A549 (cell line): ENCODE measurements at regions not wholly inside any gene's neighbourhood (a gene's known extent, or its start where the extent isn't known, plus 50 kb on each side); places are given as distances from the start of the nearest gene placed in this dataset.

ENCODE experiments used
- ATAC-seq, 2 experiments: fragments of 200-7000 bp in 1 of 2; fragments of >200 bp in 1 of 2; cut with Nextera tagmentation in 1 of 2; cut with Tn5 transposase in 1 of 2; 3 replicates each; pipeline versions ENCODE4 v1.8.0 to v1.9.1; 2018 to 2020; ENCODE audit warnings: mild to moderate bottlenecking in 1 of 2, moderate library complexity in 1 of 2
- CTCF ChIA-PET: fragments of 300-600 bp; sonication (Branson Sonifier 250); formaldehyde crosslinking; extraction: SDS; loops from one replicate; lab custom pipeline; 2021; ENCODE audit warnings: antibody characterized with exemption, inconsistent platforms; lab: Yijun Ruan, JAX
- POLR2A ChIA-PET: fragments of 350-600 bp; formaldehyde crosslinking; extraction: SDS; loops from one replicate; lab custom pipeline; 2021; ENCODE audit warnings: antibody characterized with exemption, inconsistent platforms; lab: Yijun Ruan, JAX
- DNase-seq, 2 experiments: peaks; one replicate each; pipeline versions ENCODE4 v3.0.0 to v3.0.0-alpha.2; 2011 to 2016; ENCODE audit warnings: low read depth in 1 of 2, low spot score in 1 of 2
- FAIRE-seq: peaks from 2 replicates; lab custom pipeline; 2011; peaks lifted over from hg19 to GRCh38; lab: Jason Lieb, UNC
- H3K27ac ChIP-seq, 2 experiments: fragments of >200 bp; sonication (Bioruptor Twin); formaldehyde crosslinking; 3 replicates each; pipeline ENCODE4 v1.5.1; 2016 to 2017
- H3K4me1 ChIP-seq: fragments of >200 bp; sonication (Bioruptor Twin); formaldehyde crosslinking; 3 replicates; pipeline ENCODE4 v1.6.1; 2016
- H3K4me2 ChIP-seq: fragments of >200 bp; sonication (Bioruptor Twin); formaldehyde crosslinking; 3 replicates; pipeline ENCODE4 v1.6.1; 2016
- H3K4me3 ChIP-seq: fragments of >200 bp; sonication (Bioruptor Twin); formaldehyde crosslinking; 3 replicates; pipeline ENCODE4 v1.5.1; 2016
- H3K9me3 ChIP-seq: fragments of >200 bp; sonication (Bioruptor Twin); formaldehyde crosslinking; 3 replicates; pipeline ENCODE4 v1.6.1; 2016
- CEBPB ChIP-seq, 2 experiments: fragments of >200 bp in 1 of 2; sonication (Bioruptor Twin) in 1 of 2; formaldehyde crosslinking in 1 of 2; IDR thresholded peaks; 2 replicates each; pipeline ENCODE4 v1.6.1; 2012 to 2016
- CHD4 ChIP-seq: fragments of 200-600 bp; sonication (generic); IDR thresholded peaks from 2 replicates; pipeline ENCODE4 v1.6.1; 2016; ENCODE audit warnings: antibody characterized with exemption, mild to moderate bottlenecking, borderline replicate concordance
- E2F6 ChIP-seq: IDR thresholded peaks from 2 replicates; pipeline ENCODE4 v1.6.1; 2012; ENCODE audit warnings: low read depth, borderline replicate concordance
- EHMT2 ChIP-seq: fragments of 200-600 bp; sonication (generic); IDR thresholded peaks from 2 replicates; pipeline ENCODE4 v1.6.1; 2016; ENCODE audit warnings: antibody characterized with exemption, low read depth, mild to moderate bottlenecking, moderate library complexity
- FOSL2 ChIP-seq, 2 experiments: fragments of 450-650 bp in 1 of 2; fragments of >200 bp in 1 of 2; sonication (Bioruptor Twin) in 1 of 2; formaldehyde crosslinking; IDR thresholded peaks; 2 replicates each; pipeline versions ENCODE4 v1.5.0 to v1.6.1; 2016 to 2020; ENCODE audit warnings: mild to moderate bottlenecking in 1 of 2, moderate library complexity in 1 of 2
- GATA3 ChIP-seq: IDR thresholded peaks from 2 replicates; pipeline ENCODE4 v1.6.1; 2012; ENCODE audit warnings: borderline replicate concordance
- HOXA7 ChIP-seq: fragments of 250-450 bp; sonication (Bioruptor Pico); IDR thresholded peaks from 2 replicates; pipeline ENCODE4 v1.5.0; 2020; ENCODE audit warnings: mild to moderate bottlenecking, moderate library complexity
- HOXB5 ChIP-seq: fragments of 250-450 bp; sonication (Bioruptor Pico); IDR thresholded peaks from 2 replicates; pipeline ENCODE4 v1.5.0; 2020; ENCODE audit warnings: mild to moderate bottlenecking, moderate library complexity
- KDM1A ChIP-seq: fragments of 200-600 bp; sonication (generic); IDR thresholded peaks from 2 replicates; pipeline ENCODE4 v1.6.1; 2016; ENCODE audit warnings: low read depth, mild to moderate bottlenecking
- MAFK ChIP-seq: fragments of 450-650 bp; IDR thresholded peaks from 2 replicates; pipeline ENCODE4 v1.6.1; 2014; ENCODE audit not compliant: partially characterized antibody
- NFE2L2 ChIP-seq: fragments of 150-350 bp; conservative IDR thresholded peaks from 2 replicates; pipeline ENCODE4 v1.6.1; 2014; ENCODE audit warnings: low read length
- NR3C1 ChIP-seq: fragments of >200 bp; sonication (Bioruptor Twin); formaldehyde crosslinking; IDR thresholded peaks from 3 replicates; pipeline ENCODE4 v1.6.1; 2017
- RAD21 ChIP-seq, 2 experiments: fragments of >200 bp in 1 of 2; sonication (Bioruptor Twin) in 1 of 2; formaldehyde crosslinking in 1 of 2; IDR thresholded peaks in 1 of 2; conservative IDR thresholded peaks in 1 of 2; 2 replicates in 1 of 2; 3 replicates in 1 of 2; pipeline ENCODE4 v1.6.1; 2012 to 2018; ENCODE audit warnings: inconsistent platforms in 1 of 2
- RCOR1 ChIP-seq: fragments of 150-350 bp; IDR thresholded peaks from 2 replicates; pipeline ENCODE4 v1.6.1; 2014; ENCODE audit warnings: antibody characterized with exemption, low read length, low read depth
- RFX5 ChIP-seq: fragments of 450-650 bp; IDR thresholded peaks from 2 replicates; pipeline ENCODE4 v1.7.1; 2014; ENCODE audit warnings: antibody characterized with exemption, mild to moderate bottlenecking, moderate library complexity
- RNF2 ChIP-seq: fragments of 200-600 bp; sonication (generic); IDR thresholded peaks from 2 replicates; pipeline ENCODE4 v1.6.1; 2016; ENCODE audit warnings: low read depth, mild to moderate bottlenecking, antibody characterized with exemption, moderate library complexity, borderline replicate concordance
- SMC3 ChIP-seq: fragments of >200 bp; sonication (Bioruptor Twin); formaldehyde crosslinking; IDR thresholded peaks from 3 replicates; pipeline ENCODE4 v1.6.1; 2018; ENCODE audit warnings: inconsistent platforms
- SREBF2 ChIP-seq: fragments of 450-650 bp; IDR thresholded peaks from 2 replicates; pipeline ENCODE4 v1.6.1; 2014; ENCODE audit warnings: mild to moderate bottlenecking, moderate library complexity
- ZC3H11A ChIP-seq: fragments of 450-650 bp; IDR thresholded peaks from 2 replicates; pipeline ENCODE4 v1.6.1; 2014; ENCODE audit warnings: antibody characterized with exemption, mild to moderate bottlenecking
- WGBS: methylation state at CpG from one replicate; pipeline ENCODE4 v1.1.6; 2017; ENCODE audit errors: missing lambda C conversion rate; 5-methylcytosine and 5-hydroxymethylcytosine counted together
- TF ChIP-seq, protein P1 (sequence below): fragments of >200 bp; sonication (Bioruptor Twin); formaldehyde crosslinking; IDR thresholded peaks from 3 replicates; pipeline ENCODE4 v1.5.1; 2016
- TF ChIP-seq, protein P2 (sequence below): fragments of 450-650 bp; IDR thresholded peaks from 2 replicates; pipeline ENCODE4 v1.6.1; 2014; ENCODE audit warnings: antibody characterized with exemption
- TF ChIP-seq, protein P3 (sequence below): fragments of 250-450 bp; sonication (Bioruptor Pico); IDR thresholded peaks from 2 replicates; pipeline ENCODE4 v1.5.0; 2020; ENCODE audit warnings: low read depth, mild to moderate bottlenecking, moderate library complexity

GRCh38 chr4:152038238-152038637, 277.4 kb upstream of the GATB start:
- Histone ChIP-seq H3K4me2 (no peak overlapping the region), H3K9me3 (peaks cover 3% of the 10 kb centered on the region; the same call in 1 of the 3 replicates), H3K4me3 (no peak overlapping the region), H3K27ac (no peak overlapping the region), H3K4me1 (no peaks in the 10 kb centered on the region)
- TF ChIP-seq RCOR1 (no peak), CHD4 (no peak), E2F6 (no peak), KDM1A (no peak), NFE2L2 (no peak)
- TF ChIP-seq, protein P1, sequence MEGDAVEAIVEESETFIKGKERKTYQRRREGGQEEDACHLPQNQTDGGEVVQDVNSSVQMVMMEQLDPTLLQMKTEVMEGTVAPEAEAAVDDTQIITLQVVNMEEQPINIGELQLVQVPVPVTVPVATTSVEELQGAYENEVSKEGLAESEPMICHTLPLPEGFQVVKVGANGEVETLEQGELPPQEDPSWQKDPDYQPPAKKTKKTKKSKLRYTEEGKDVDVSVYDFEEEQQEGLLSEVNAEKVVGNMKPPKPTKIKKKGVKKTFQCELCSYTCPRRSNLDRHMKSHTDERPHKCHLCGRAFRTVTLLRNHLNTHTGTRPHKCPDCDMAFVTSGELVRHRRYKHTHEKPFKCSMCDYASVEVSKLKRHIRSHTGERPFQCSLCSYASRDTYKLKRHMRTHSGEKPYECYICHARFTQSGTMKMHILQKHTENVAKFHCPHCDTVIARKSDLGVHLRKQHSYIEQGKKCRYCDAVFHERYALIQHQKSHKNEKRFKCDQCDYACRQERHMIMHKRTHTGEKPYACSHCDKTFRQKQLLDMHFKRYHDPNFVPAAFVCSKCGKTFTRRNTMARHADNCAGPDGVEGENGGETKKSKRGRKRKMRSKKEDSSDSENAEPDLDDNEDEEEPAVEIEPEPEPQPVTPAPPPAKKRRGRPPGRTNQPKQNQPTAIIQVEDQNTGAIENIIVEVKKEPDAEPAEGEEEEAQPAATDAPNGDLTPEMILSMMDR = no peak
- whole genome bisulfite sequencing = 51% methylated on average over 3 of the region's 3 CpGs
- POLR2A ChIA-PET = no interaction called here
- CTCF ChIA-PET = interaction anchor here (0.8 to 1.7 kb wide), 3 partner anchors 9 to 29 kb away, joined by 3 to 4 read pairs (median 3); no protein-coding TSS in a partner anchor
- ATAC-seq (no peak), DNase-seq (no peak), FAIRE-seq (no peak)

- WGBS = 40% methylated on average over 1 of the region's 1 CpG
- DNase-seq (no peak), FAIRE-seq (no peak), ATAC-seq (no peak)
- POLR2A ChIA-PET = no interaction called here
- CTCF ChIA-PET = interaction anchor here (1.7 kb wide), 1 partner anchor 11 kb away, joined by 4 read pairs; no protein-coding TSS in a partner anchor
- Histone ChIP-seq H3K27ac (no peak overlapping the region), H3K4me1 (no peaks in the 10 kb centered on the region), H3K4me2 (no peak overlapping the region), H3K9me3 (no peaks in the 10 kb centered on the region), H3K4me3 (no peak overlapping the region)
- TF ChIP-seq MAFK (peak; percentile 72), FOSL2 (IDR thresholded peaks at IDR 0.05) (no peak), FOSL2 (CRISPR knock-in tag; IDR thresholded peaks at IDR 0.05) (no peak)
Observed at GRCh38 chr4:152037435-152037834, 276.6 kb upstream of the GATB start.

DNA sequence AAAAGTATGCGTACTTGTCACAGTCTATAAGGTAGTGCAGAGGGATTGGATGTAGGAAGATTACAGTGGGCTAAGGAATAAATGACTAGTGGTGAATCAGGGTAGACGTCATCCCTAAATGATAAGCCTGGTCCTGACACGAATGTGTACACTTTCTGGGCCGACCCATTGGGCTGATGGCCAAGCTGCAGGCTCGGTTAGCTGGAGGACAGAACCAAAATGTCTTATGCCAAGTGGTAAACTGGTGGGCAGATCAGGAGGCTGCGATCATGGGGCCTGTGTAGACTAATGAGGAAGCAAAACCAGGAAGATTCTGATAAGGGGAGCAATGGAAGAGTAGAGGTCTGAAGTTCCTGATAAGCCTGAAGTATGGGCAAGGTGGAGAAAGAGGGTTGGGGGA, 272.8 kb upstream of the GATB start:
- POLR2A ChIA-PET = no interaction called here
- H3K4me1 ChIP-seq = no peaks in the 10 kb centered on the region
- CTCF ChIA-PET = no interaction called here
- H3K9me3 ChIP-seq = no peaks in the 10 kb centered on the region
- FAIRE-seq (no peak), DNase-seq (no peak), ATAC-seq (no peak)
- H3K27ac ChIP-seq = no peak overlapping the region
- no peak overlapping the region for H3K4me3 ChIP-seq
- no peak overlapping the region for H3K4me2 ChIP-seq
- TF ChIP-seq, protein P2, sequence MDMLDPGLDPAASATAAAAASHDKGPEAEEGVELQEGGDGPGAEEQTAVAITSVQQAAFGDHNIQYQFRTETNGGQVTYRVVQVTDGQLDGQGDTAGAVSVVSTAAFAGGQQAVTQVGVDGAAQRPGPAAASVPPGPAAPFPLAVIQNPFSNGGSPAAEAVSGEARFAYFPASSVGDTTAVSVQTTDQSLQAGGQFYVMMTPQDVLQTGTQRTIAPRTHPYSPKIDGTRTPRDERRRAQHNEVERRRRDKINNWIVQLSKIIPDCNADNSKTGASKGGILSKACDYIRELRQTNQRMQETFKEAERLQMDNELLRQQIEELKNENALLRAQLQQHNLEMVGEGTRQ = no peak
- no peak for TF ChIP-seq EHMT2
- no peak for TF ChIP-seq ZC3H11A
- TF ChIP-seq RNF2 = no peak
- TF ChIP-seq, protein P3, sequence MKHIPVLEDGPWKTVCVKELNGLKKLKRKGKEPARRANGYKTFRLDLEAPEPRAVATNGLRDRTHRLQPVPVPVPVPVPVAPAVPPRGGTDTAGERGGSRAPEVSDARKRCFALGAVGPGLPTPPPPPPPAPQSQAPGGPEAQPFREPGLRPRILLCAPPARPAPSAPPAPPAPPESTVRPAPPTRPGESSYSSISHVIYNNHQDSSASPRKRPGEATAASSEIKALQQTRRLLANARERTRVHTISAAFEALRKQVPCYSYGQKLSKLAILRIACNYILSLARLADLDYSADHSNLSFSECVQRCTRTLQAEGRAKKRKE (CRISPR knock-in tag) = no peak
- no peak for TF ChIP-seq HOXB5 (CRISPR knock-in tag)
- no peak for TF ChIP-seq NR3C1
- no peak for TF ChIP-seq HOXA7 (CRISPR knock-in tag)
- no peak for TF ChIP-seq SMC3
- TF ChIP-seq RFX5 = no peak
- no peak for TF ChIP-seq SREBF2
- TF ChIP-seq RAD21 (conservative IDR thresholded peaks at IDR 0.05 in 1 of 2, IDR thresholded peaks at IDR 0.05 in 1 of 2) = no peak
- no peak for TF ChIP-seq CEBPB (IDR thresholded peaks at IDR 0.05)
- no peak for TF ChIP-seq GATA3
- 22% methylated on average over 6 of the region's 6 CpGs for WGBS
